Heart left ventricle (tissue), 16 donors: ENCODE measurements at regions not wholly inside any gene's neighbourhood (a gene's known extent, or its start where the extent isn't known, plus 50 kb on each side); places are given as distances from the start of the nearest gene placed in this dataset.

Source experiments
- ATAC-seq, 4 donors: fragments of 200-7000 bp; cut with Tn5 transposase; one replicate each; pipeline ENCODE4 v1.9.1; 2020 to 2022; ENCODE audit warnings: moderate library complexity in 4 of 4, mild to moderate bottlenecking in 3 of 4, moderate number of reproducible peaks in 1 of 4
- DNase-seq, 5 donors: peaks; one replicate each; pipeline ENCODE4 v3.0.0-alpha.2; 2020
- H3K27ac ChIP-seq, 12 donors: fragments of 200-600 bp; sonication (generic) in 4 of 12; one replicate each; pipeline versions ENCODE4 v1.5.0 to v1.8.0; 2016 to 2022; ENCODE audit warnings: mild to moderate bottlenecking in 2 of 12
- H3K27me3 ChIP-seq, 9 donors: fragments of 200-600 bp; sonication (generic) in 2 of 9; one replicate each; pipeline versions ENCODE4 v1.5.1 to v1.8.0; 2016 to 2022; ENCODE audit warnings: mild to moderate bottlenecking in 3 of 9
- H3K36me3 ChIP-seq, 9 donors: fragments of 200-600 bp; sonication (generic) in 2 of 9; one replicate each; pipeline versions ENCODE4 v1.5.0 to v1.8.0; 2018 to 2022; ENCODE audit warnings: mild to moderate bottlenecking in 2 of 9
- H3K4me1 ChIP-seq, 12 donors: fragments of 200-600 bp; sonication (generic) in 4 of 12; one replicate each; pipeline versions ENCODE4 v1.5.0 to v1.8.0; 2016 to 2022; ENCODE audit warnings: mild to moderate bottlenecking in 3 of 12
- H3K4me3 ChIP-seq, 12 donors: fragments of 200-600 bp; sonication (generic) in 4 of 12; one replicate each; pipeline versions ENCODE4 v1.5.0 to v1.8.0; 2017 to 2022; ENCODE audit warnings: mild to moderate bottlenecking in 9 of 12, moderate library complexity in 4 of 12
- H3K9me3 ChIP-seq, 12 donors: fragments of 200-600 bp; sonication (generic) in 4 of 12; one replicate each; pipeline versions ENCODE4 v1.5.0 to v1.8.0; 2016 to 2022; ENCODE audit warnings: mild to moderate bottlenecking in 1 of 12
- CTCF ChIP-seq, 12 donors: fragments of 200-600 bp; sonication (generic) in 4 of 12; IDR thresholded peaks; one replicate each; pipeline versions ENCODE4 v1.5.0 to v1.8.0; 2018 to 2022; ENCODE audit warnings: antibody characterized with exemption in 12 of 12, mild to moderate bottlenecking in 5 of 12
- POLR2A ChIP-seq, 2 donors: fragments of 450-650 bp; IDR thresholded peaks; one replicate each; pipeline ENCODE4 v1.6.1; 2017; ENCODE audit warnings: antibody characterized with exemption in 2 of 2, mild to moderate bottlenecking in 2 of 2, moderate library complexity in 2 of 2
- WGBS, 4 donors: extraction: QIAGEN DNeasy Blood & Tissue Kit in 2 of 4; methylation state at CpG; one replicate each; pipeline versions ENCODE4 v1.1.5 to v1.1.7; 2013 to 2018; 5-methylcytosine and 5-hydroxymethylcytosine counted together
- intact Hi-C, 10 donors: fragments of 100-400 bp; cut with DNase I; formaldehyde crosslinking; loops; one replicate each; pipeline versions ENCODE4 v1.11.1 to v1.14.2; 2022
- donor health status: ischemic (EF 13 %, LVEDD 7.1; RV severe dilation, severe dysfunction).
- donor health status: healthy with polysubstance abuse.
- donor health status: DM: no; HTN: yes; CAD: no.
- donor health status: DM: no; HTN: no; CAD: no.
- donor health status: ischemic (EF 25% LVEDD 6.9; RV normal size, moderate dysfunction).
- donor health status: ischemic (EF 25% LVEDD 5.7; RV mildly dilated, moderate dysfunction).
- donor health status: healthy.
- donor health status: DM: yes; HTN: yes; CAD: no.
- donor health status: ischemic (EF 35%, LVEDD 5.7; RV mildly dilated, moderate dysfunction).
- donor health status: nonischemic (EF 11% LVEDD 7.7; RV severe dilation, severe dysfunction).
- donor health status: DM: yes; HTN: yes; CAD: no.
- donor health status: PGD.
- donor health status: ischemic (EF 29% LVEDD 5.4; RV normal size, mild dysfunction).
- donor health status: nonischemic (EF 23%, LVEDD 6.1; RV moderate dilation, normal function).

- no peaks in the 10 kb centered on the region for H3K27me3 ChIP-seq
- no peak for DNase-seq
- H3K9me3 ChIP-seq, result no peaks in the 10 kb centered on the region
- WGBS, 4 donors, result 65 to 81% (median 77%) methylated on average over 2 of the region's 2 CpGs
- H3K4me3 ChIP-seq, result no peak overlapping the region
- ATAC-seq, result no peak
- no peaks in the 10 kb centered on the region for H3K4me1 ChIP-seq
- intact Hi-C loops, result no loop called here
- no peaks in the 10 kb centered on the region for H3K36me3 ChIP-seq
- TF ChIP-seq POLR2A (IDR thresholded peaks at IDR 0.05), result no peak
- no peak for TF ChIP-seq CTCF (IDR thresholded peaks at IDR 0.05)
- H3K27ac ChIP-seq, result no peak overlapping the region
Observed at GRCh38 chr4:73001885-73002284, 67.6 kb downstream of the COX18 start.

- Histone ChIP-seq H3K4me3 (no peak overlapping the region), H3K27ac (no peak overlapping the region), H3K36me3 (no peaks in the 10 kb centered on the region), H3K9me3 (no peaks in the 10 kb centered on the region), H3K27me3 (no peaks in the 10 kb centered on the region), H3K4me1 (no peaks in the 10 kb centered on the region)
- DNase-seq, result no peak
- intact Hi-C loops, result no loop called here
- TF ChIP-seq CTCF (IDR thresholded peaks at IDR 0.05) (no peak), POLR2A (IDR thresholded peaks at IDR 0.05) (no peak)
- no peak for ATAC-seq
- 82 to 90% (median 87%) methylated on average over 3 of the region's 3 CpGs for WGBS, 4 donors
Observed at GRCh38 chr4:72997409-72997808, 72.1 kb downstream of the COX18 start.

GRCh38 chr4:72994670-72995069, 74.8 kb downstream of the COX18 start:
- TF ChIP-seq CTCF (IDR thresholded peaks at IDR 0.05), result no peak
- no peak for TF ChIP-seq POLR2A (IDR thresholded peaks at IDR 0.05)
- DNase-seq, result no peak
- intact Hi-C loops, result no loop called here
- H3K4me3 ChIP-seq, result no peak overlapping the region
- H3K27me3 ChIP-seq, result no peaks in the 10 kb centered on the region
- H3K27ac ChIP-seq, result no peak overlapping the region
- no peak for ATAC-seq
- H3K36me3 ChIP-seq, result no peaks in the 10 kb centered on the region
- H3K4me1 ChIP-seq, result no peaks in the 10 kb centered on the region
- 80 to 88% (median 83%) methylated on average over 3 of the region's 3 CpGs for WGBS, 4 donors
- H3K9me3 ChIP-seq, result no peaks in the 10 kb centered on the region

GRCh38 chr4:72993876-72994275, 75.6 kb downstream of the COX18 start:
- no peak for TF ChIP-seq CTCF (IDR thresholded peaks at IDR 0.05)
- no peak for TF ChIP-seq POLR2A (IDR thresholded peaks at IDR 0.05)
- peaks cover 0 to 2% (median 0%) of the 10 kb centered on the region in 9 donors for H3K27me3 ChIP-seq
- H3K27ac ChIP-seq, result no peak overlapping the region
- H3K4me3 ChIP-seq, result no peak overlapping the region
- no peak for ATAC-seq
- no peaks in the 10 kb centered on the region for H3K36me3 ChIP-seq
- intact Hi-C loops, result no loop called here
- H3K4me1 ChIP-seq, result no peaks in the 10 kb centered on the region
- no peaks in the 10 kb centered on the region for H3K9me3 ChIP-seq
- no peak for DNase-seq
